ENCODE measurements at regions not wholly inside any gene's neighbourhood (a gene's known extent, or its start where the extent isn't known, plus 50 kb on each side); places are given as distances from the start of the nearest gene placed in this dataset.

- TF ChIP-seq CTCF (conservative IDR thresholded peaks at IDR 0.05 in 1 of 2, IDR thresholded peaks at IDR 0.05 in 1 of 2; ENCODE audit: low read depth in 1 of 2, low read length in 2 of 2) (no peak), EZH2 (IDR thresholded peaks at IDR 0.05; ENCODE audit: low read length, missing control alignments) (no peak)
Observed at GRCh38 chr6:92050216-92050615, 1369.1 kb downstream of the EPHA7 start.

Measured in fibroblast of lung (primary cell).